AG08395 (cell line): ENCODE measurements at regions not wholly inside any gene's neighbourhood (a gene's known extent, or its start where the extent isn't known, plus 50 kb on each side); places are given as distances from the start of the nearest gene placed in this dataset.
"Not testable (repeated sequence)": the region's sequence is repeated elsewhere in the genome, so short reads cannot be mapped to it uniquely, and the experiment has no call there.

Source experiments
- DNase-seq: peaks from one replicate; pipeline ENCODE4 v3.0.0; 2012; ENCODE audit warnings: mixed read lengths, low spot score

DNA sequence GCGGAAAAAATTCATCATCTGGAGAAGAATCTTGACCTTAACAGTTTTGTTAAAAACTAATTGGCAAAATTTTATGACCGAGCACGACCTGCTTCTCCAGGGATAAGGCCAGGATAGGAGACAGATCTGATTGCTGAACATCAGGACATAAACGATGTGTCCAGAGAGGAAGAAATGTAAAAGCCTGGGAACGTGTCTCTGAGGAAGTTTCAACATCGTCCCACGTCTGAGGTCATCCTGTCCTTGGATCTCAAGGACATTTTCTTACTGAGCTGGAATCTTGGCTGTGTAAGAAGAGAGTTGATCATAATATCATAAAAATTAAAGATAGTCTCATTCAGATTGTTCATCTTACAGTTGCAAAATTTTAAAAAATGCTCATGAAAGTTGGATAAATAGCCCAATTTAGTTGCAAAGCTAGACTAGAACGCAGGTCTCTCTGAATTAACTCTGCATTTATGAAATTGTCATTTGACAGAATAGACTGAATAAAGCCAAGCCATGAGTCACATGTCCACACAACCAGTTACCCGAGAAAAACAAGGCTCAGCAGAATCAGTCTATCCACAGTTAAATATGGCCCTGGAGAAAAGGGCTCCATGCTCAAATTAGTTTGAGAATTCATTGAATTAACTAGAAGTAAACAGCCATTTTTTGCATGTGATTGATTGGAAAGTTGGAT is 120.0 kb upstream of the EGFR start:
- peak; percentile 5 for DNase-seq

DNA sequence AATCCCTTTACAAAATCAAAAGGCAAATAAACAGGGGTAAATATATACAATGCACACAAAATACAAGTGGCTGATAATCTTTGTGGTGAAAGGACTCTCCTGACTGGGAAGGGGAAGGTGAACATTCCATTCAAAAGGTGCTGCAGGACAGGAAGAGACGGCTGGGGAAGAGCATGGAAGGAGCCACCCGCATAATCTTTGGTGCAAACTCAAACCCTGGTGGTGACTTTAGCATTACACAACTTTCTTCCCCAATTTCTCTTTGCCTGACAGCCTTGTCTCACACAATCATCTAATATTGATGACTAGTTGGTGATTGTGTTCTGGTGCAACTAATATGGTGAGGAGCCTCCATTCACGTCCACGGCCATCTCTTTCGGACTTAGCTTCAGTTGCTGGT is 117.0 kb upstream of the EGFR start:
- no peak for DNase-seq

- DNase-seq = peak; percentile 85
These were observed 114.7 kb upstream of the EGFR start for GRCh38 chr7:54904130-54904529.

DNA sequence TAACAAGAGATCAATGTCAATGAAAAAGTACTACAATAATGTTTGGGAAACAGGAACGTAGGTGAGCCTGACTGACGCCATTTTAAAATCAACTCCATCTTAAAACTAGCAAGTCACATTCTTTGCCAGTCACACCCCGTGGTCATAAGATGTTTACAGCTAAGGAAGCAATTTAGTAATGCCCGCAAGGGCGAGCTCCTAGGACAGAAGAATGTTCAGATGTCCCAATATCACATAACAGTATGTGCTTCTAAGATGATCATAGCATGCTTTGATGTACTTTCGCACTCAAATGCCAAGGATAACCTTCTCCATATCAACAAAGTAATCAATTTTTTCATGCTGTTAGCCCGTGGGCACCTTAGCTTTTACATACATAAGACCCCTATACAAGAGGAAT is 113.8 kb upstream of the EGFR start:
- no peak for DNase-seq

GRCh38 chr7:54906963-54907362 is 111.9 kb upstream of the EGFR start:
- DNase-seq = no peak

GRCh38 chr7:54907981-54908380 is 110.8 kb upstream of the EGFR start:
- no peak for DNase-seq

DNA sequence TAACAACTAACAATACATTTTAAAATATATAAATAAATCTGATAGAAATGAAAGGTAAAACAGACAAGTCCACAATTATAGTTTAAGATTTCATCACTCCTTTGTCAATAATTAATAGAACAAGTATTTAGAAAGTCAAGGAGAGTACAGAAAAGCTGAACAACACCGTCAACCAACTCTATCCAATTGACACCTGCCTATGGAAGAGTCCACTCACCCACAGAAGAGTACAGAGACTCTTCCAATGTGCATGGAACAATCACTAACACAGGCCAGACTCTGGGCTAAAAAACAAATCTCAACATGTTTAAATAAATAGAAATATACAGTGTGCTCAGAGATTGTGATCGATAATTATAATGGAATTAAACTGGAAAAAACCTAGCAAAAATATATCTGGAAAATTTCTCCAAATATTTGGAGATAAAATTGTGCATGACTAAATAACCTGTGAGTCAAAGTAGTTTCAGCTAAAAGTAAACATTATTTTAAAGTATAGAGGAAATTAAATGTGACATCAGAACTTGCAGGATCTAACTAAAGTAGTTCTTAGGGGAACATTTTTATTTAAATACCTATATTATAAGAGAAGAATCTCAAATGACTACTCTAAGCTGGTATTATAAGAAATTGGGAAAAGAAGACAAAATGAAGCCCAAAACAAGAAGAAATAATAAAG is 109.9 kb upstream of the EGFR start:
- no peak for DNase-seq

DNA sequence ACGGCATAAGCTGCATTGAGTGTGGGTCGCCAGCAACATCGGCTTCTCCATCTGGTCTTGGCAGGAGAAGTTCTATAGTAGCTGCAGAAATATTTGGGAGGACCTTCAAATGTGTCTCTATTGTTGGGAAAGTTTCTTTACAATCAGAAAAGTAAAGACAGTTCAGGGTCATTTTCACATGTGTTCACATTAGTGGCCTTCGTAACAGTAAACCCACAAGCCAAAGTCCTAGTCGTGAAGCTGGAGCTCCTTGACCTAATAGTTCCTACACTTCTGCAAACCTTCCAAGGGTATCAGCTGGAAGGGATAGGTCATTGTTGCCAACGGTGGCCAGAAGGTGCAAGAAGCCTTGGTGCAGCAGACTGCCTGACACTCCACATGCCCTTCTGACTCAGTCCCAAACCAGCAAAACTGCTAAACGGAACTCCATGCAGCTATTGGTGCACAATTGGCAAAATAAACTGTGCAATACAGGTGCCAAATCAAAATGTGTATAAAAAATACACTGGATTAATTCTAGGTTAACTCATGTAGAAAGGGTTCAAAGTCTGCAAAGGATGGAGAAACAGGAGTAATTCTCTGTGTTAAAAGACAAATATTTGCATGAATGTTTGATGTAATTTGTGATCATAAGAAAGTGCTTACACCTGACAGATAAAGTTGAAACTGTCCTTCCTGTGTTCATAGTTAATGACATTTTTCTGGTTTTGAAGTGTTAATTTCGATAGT is 102.8 kb upstream of the EGFR start:
- DNase-seq = no peak

GRCh38 chr7:54917613-54918391 is 101.0 kb upstream of the EGFR start:
- DNase-seq = no peak

DNA sequence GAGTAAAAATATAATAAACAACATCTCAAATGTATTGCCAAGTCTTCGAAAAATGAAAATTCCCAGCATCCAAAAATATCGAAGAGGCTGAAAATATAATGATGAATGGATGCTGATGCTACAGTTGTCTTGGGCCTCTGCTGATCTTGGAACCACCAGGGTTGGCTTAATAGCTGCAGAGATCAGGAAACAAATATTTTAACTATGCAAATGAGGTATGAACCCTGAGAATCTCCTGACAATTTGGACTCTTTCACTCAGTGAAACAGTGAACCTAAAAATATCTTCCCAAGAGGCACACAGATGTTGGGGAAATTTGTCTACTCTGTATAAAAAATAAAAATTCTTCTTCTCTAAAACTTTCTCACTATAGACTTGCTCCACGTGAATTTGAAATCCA is 97.7 kb upstream of the EGFR start:
- peak; percentile 27 for DNase-seq

GRCh38 chr7:54931532-54931931 is 87.3 kb upstream of the EGFR start:
- no peak for DNase-seq

DNA sequence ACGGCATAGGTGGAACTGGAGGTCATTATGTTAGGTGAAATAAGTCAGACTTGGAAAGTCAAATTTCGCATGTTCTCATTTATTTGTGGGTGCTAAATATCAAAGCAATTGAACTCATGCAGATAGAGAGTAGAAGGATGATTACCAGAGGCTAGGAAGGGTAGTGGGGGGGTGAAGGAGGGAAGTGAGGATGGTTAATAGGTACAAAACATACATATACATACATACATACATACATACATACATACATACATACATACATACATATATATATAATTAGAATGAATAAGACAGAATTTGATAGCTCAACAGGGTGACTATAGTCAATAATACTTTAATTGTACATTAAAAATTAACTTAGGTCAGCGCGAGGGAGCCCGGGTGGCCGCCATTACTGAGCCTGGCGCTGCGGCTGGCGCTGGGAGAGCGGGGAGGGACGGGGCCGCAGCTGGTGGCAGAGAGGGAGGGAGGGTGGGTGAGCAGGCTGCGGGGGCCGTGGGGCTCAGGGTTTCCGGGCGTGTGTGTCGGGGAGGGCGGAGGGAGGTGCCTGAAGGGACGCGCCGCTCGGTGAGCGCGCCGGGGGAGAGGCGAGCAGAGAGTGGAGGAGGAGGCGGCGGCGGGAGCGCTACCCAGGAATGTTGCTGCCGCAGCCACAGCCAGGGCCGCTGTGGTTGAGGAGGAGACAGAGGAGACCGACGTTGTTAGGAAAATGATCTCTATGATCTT is 85.8 kb upstream of the EGFR start:
- peak; percentile 82 for DNase-seq

DNA sequence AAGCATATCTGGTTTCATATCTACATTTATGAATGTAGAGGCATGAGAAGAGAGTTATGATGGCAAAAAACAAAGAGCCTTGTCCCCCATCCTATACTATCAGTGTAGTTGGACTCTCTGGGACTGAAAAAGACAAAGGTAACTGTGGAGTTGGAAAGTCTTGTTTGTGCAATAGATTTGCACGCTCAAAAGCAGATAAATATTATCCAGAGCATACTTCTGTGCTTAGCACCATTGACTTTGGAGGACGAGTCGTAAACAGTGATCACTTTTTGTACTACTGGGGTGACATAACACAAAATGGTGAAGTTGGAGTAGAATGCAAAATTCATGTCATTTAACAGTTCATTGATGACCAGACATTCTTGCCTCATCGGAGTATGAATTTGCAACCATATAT is 85.2 kb upstream of the EGFR start:
- no peak for DNase-seq

GRCh38 chr7:54940748-54941147 is 78.1 kb upstream of the EGFR start:
- no peak for DNase-seq

DNA sequence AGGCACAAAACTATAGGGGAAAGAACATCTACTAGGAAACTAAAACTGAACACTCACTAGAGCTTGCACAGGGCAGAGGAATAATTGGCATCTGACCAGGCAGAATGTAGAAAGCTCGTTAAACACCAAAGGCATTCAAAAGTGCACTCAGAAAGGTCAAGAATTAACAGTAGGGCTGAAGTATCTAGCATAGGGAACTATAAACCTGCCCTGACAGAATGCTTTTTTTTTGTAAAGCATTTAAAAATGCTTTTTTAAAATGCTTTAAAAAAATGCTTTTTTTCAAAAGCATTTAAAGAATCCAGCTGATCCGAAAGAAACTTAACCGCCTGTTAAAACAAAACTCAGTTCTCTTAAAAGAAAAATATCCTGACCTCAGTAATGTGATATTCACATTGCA is 74.6 kb upstream of the EGFR start:
- DNase-seq = no peak

DNA sequence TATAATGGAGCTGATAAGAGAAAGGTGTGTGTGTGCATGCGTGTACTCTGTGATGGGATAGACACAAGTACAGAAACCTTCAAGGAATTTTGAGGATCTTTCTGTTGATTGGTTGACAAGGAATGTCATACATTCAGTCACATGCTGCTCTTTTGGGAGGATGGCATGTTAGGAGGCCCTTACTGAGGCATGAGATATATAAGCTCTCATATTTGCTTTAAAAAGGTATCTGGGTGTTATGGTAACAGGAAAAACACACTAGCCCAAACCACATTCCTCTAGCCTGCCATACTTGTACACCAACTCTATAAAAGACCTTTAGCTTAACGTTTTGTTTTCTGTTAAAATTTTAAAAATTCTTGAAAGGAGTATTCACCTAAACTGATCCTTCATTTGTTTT is 72.5 kb upstream of the EGFR start:
- DNase-seq = no peak

GRCh38 chr7:54946764-54947163 is 72.1 kb upstream of the EGFR start:
- DNase-seq = no peak

GRCh38 chr7:54947266-54947665 is 71.6 kb upstream of the EGFR start:
- no peak for DNase-seq

DNA sequence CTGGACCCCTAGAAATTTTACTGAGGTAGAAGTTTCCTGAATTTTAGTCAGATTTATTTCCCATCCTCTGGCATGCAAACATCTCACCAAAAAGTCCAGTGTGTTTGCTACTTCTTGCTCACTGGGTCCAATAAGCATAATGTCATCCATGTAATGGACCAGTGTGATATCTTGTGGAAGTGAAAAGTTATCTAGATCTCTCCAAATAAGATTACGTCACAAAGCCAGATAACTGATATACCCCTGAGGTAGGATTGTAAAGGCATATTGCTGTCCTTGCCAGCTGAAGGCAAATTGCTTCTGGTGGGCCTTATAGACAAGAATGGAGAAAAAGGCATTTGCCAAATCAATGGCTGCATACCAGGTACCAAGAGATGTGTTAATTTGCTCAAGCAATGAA is 69.3 kb upstream of the EGFR start:
- DNase-seq = not testable (repeated sequence)

- no peak for DNase-seq
These were observed 63.5 kb upstream of the EGFR start for GRCh38 chr7:54955296-54955695.

- DNase-seq = no peak
These were observed 63.0 kb upstream of the EGFR start for GRCh38 chr7:54955696-54956420.
